B cell (primary cell): ENCODE measurements at regions not wholly inside any gene's neighbourhood (a gene's known extent, or its start where the extent isn't known, plus 50 kb on each side); places are given as distances from the start of the nearest gene placed in this dataset.

ENCODE experiments used
- EZH2 ChIP-seq: IDR thresholded peaks from 2 replicates; pipeline ENCODE4 v1.6.1; 2012; ENCODE audit warnings: borderline replicate concordance, low read depth, mild to moderate bottlenecking, moderate library complexity, low read length; ENCODE audit not compliant: insufficient read depth, poor library complexity, severe bottlenecking
- TF ChIP-seq, protein P1 (sequence below): fragments of 200-600 bp; IDR thresholded peaks from one replicate; pipeline ENCODE4 v1.8.0; 2022; ENCODE audit warnings: antibody characterized with exemption, mild to moderate bottlenecking

DNA sequence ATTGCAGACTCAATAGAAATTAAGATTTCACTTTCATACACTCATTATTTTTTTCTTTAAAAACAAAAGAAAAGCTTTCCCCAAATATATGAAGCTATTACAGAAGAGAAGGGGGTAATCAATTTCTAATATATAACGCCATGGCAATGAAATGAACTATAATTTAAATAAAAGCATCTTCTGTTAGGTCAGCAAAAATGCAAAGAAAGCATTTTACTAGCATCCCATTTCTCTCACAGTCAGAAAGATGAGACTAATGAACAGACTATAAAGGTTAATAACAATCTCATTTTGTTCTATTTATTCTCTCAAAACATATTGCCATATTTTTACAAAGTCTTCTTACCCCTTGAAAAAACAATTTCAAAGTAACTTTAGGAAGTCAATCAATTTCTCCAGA, 89.0 kb downstream of the TRIML1 start:
- TF ChIP-seq, protein P1, sequence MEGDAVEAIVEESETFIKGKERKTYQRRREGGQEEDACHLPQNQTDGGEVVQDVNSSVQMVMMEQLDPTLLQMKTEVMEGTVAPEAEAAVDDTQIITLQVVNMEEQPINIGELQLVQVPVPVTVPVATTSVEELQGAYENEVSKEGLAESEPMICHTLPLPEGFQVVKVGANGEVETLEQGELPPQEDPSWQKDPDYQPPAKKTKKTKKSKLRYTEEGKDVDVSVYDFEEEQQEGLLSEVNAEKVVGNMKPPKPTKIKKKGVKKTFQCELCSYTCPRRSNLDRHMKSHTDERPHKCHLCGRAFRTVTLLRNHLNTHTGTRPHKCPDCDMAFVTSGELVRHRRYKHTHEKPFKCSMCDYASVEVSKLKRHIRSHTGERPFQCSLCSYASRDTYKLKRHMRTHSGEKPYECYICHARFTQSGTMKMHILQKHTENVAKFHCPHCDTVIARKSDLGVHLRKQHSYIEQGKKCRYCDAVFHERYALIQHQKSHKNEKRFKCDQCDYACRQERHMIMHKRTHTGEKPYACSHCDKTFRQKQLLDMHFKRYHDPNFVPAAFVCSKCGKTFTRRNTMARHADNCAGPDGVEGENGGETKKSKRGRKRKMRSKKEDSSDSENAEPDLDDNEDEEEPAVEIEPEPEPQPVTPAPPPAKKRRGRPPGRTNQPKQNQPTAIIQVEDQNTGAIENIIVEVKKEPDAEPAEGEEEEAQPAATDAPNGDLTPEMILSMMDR, result no peak
- no peak for TF ChIP-seq EZH2
